ENCODE measurements at regions not wholly inside any gene's neighbourhood (a gene's known extent, or its start where the extent isn't known, plus 50 kb on each side); places are given as distances from the start of the nearest gene placed in this dataset.
"Not testable (repeated sequence)": the region's sequence is repeated elsewhere in the genome, so short reads cannot be mapped to it uniquely, and the experiment has no call there.

- DNase-seq = no peak
Observed at GRCh38 chr3:170701696-170702678, 116.1 kb upstream of the SLC7A14 start.

GRCh38 chr3:170700054-170700404, 114.2 kb upstream of the SLC7A14 start:
- DNase-seq = no peak

- no peak for DNase-seq
Observed at GRCh38 chr3:170699158-170700053, 113.5 kb upstream of the SLC7A14 start.

- DNase-seq = no peak
Observed at GRCh38 chr3:170697908-170698307, 112.0 kb upstream of the SLC7A14 start.

GRCh38 chr3:170697131-170697530, 111.3 kb upstream of the SLC7A14 start:
- no peak for DNase-seq

- DNase-seq = no peak
Observed at GRCh38 chr3:170695486-170696064, 109.7 kb upstream of the SLC7A14 start.

- DNase-seq = no peak
Observed at GRCh38 chr3:170692720-170693119, 106.8 kb upstream of the SLC7A14 start.

- DNase-seq = no peak
Observed at GRCh38 chr3:170690661-170690981, 104.7 kb upstream of the SLC7A14 start.

GRCh38 chr3:170689893-170690660, 104.2 kb upstream of the SLC7A14 start:
- peak; percentile 11 for DNase-seq

- DNase-seq = no peak
Observed at GRCh38 chr3:170689296-170689829, 103.5 kb upstream of the SLC7A14 start.

GRCh38 chr3:170688222-170688621, 102.3 kb upstream of the SLC7A14 start:
- DNase-seq = not testable (repeated sequence)

GRCh38 chr3:170680593-170680992, 94.7 kb upstream of the SLC7A14 start:
- no peak for DNase-seq

GRCh38 chr3:170679190-170679589, 93.3 kb upstream of the SLC7A14 start:
- no peak for DNase-seq

GRCh38 chr3:170670504-170670903, 84.6 kb upstream of the SLC7A14 start:
- DNase-seq = no peak

- not testable (repeated sequence) for DNase-seq
Observed at GRCh38 chr3:170662986-170663385, 77.1 kb upstream of the SLC7A14 start.

GRCh38 chr3:170660139-170660538, 74.3 kb upstream of the SLC7A14 start:
- DNase-seq = no peak

- DNase-seq = no peak
Observed at GRCh38 chr3:170657312-170657711, 71.4 kb upstream of the SLC7A14 start.

- no peak for DNase-seq
Observed at GRCh38 chr3:170656284-170656683, 70.4 kb upstream of the SLC7A14 start.

- no peak for DNase-seq
Observed at GRCh38 chr3:170653801-170654200, 67.9 kb upstream of the SLC7A14 start.

- no peak for DNase-seq
Observed at GRCh38 chr3:170651260-170651845, 65.5 kb upstream of the SLC7A14 start.

GRCh38 chr3:170650557-170650956, 64.7 kb upstream of the SLC7A14 start:
- not testable (repeated sequence) for DNase-seq

GRCh38 chr3:170644711-170645110, 58.8 kb upstream of the SLC7A14 start:
- no peak for DNase-seq

Data from MV-4-11 (cell line).